ENCODE measurements at regions not wholly inside any gene's neighbourhood (a gene's known extent, or its start where the extent isn't known, plus 50 kb on each side); places are given as distances from the start of the nearest gene placed in this dataset.

DNA sequence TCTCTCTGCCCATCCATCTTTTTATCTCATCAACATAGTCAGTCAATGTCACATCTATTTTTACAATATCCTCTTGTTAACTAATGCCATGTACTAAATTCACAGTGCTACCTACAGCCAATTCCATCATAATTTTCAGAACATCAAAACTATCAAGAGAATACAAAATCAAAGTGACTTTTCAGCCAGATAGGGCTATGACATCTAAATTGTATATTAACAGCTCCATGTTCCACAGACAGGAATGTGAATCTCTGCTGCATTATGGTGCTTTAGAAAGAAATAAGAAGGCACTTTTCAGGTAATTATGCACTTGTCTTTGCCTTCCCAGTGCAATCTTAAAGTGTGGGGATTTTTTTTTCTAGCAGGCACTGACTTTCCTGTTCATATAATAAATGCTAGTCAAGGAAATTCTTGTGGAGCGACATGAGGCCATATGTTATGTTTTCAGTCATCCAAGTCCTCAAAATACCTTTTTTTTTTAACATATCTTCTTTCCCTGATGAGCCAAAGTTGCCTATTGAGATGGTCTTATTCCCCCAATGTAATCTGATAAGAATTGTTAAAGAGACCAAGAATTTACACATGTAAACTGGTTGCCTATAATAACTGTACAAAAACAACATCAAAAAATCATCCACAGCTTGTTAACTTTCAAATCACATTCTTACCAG lies 252.0 kb upstream of the CNTN3 start:
- TF ChIP-seq, protein P1, sequence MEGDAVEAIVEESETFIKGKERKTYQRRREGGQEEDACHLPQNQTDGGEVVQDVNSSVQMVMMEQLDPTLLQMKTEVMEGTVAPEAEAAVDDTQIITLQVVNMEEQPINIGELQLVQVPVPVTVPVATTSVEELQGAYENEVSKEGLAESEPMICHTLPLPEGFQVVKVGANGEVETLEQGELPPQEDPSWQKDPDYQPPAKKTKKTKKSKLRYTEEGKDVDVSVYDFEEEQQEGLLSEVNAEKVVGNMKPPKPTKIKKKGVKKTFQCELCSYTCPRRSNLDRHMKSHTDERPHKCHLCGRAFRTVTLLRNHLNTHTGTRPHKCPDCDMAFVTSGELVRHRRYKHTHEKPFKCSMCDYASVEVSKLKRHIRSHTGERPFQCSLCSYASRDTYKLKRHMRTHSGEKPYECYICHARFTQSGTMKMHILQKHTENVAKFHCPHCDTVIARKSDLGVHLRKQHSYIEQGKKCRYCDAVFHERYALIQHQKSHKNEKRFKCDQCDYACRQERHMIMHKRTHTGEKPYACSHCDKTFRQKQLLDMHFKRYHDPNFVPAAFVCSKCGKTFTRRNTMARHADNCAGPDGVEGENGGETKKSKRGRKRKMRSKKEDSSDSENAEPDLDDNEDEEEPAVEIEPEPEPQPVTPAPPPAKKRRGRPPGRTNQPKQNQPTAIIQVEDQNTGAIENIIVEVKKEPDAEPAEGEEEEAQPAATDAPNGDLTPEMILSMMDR (IDR thresholded peaks at IDR 0.05; ENCODE audit: low read depth, low read length, poor library complexity, severe bottlenecking), result no peak
- no peak for TF ChIP-seq EZH2phosphoT487 (IDR thresholded peaks at IDR 0.05; ENCODE audit: borderline replicate concordance, low read length)

Data from DOHH2 (cell line).